ENCODE measurements at regions not wholly inside any gene's neighbourhood (a gene's known extent, or its start where the extent isn't known, plus 50 kb on each side); places are given as distances from the start of the nearest gene placed in this dataset.

GRCh38 chr2:20539133-20539719 lies 92.4 kb downstream of the RHOB start:
- H3K9me3 ChIP-seq (ENCODE audit: control insufficient read depth, low read depth, low read length): no peaks in the 10 kb centered on the region
- no peak for DNase-seq (ENCODE audit: low read depth, low spot score)
- H3K4me3 ChIP-seq (ENCODE audit: control insufficient read depth in 2 of 3, extremely low read depth in 1 of 3, insufficient read depth in 2 of 3, low read depth in 1 of 3, low read length in 3 of 3): no peak overlapping the region
- H3K36me3 ChIP-seq (ENCODE audit: control insufficient read depth in 2 of 2, extremely low read depth in 1 of 2, insufficient read depth in 2 of 2, low read length in 2 of 2): no peaks in the 10 kb centered on the region
- H2AFZ ChIP-seq (ENCODE audit: control insufficient read depth, low read length): no peak overlapping the region
- peaks cover 2% of the 10 kb centered on the region for H3K9me1 ChIP-seq (ENCODE audit: control insufficient read depth, extremely low read depth, insufficient read depth, low read length)
- H4K20me1 ChIP-seq (ENCODE audit: control insufficient read depth, extremely low read depth, insufficient read depth, low read length): no peaks in the 10 kb centered on the region
- no peak overlapping the region for H3K9ac ChIP-seq (ENCODE audit: control insufficient read depth, extremely low read depth, insufficient read depth, low read length)
- H3K4me2 ChIP-seq (ENCODE audit: control insufficient read depth, extremely low read depth, insufficient read depth, low read depth, low read length): no peak overlapping the region
- dilution Hi-C loops (cut with MboI; ENCODE audit: extremely low pct_ligation_motif_present, low sequenced_read_pairs): no loop called here
- TF ChIP-seq CTCF (optimal IDR thresholded peaks at IDR 0.05 in 1 of 3, IDR thresholded peaks at IDR 0.05 in 1 of 3, conservative IDR thresholded peaks at IDR 0.05 in 1 of 3; ENCODE audit: extremely low read depth in 1 of 3, insufficient read depth in 2 of 3, low read length in 3 of 3): no peak
- no peaks in the 10 kb centered on the region for H3K79me2 ChIP-seq (ENCODE audit: control insufficient read depth, insufficient read depth, low read length)
- no peak overlapping the region for H3K27ac ChIP-seq (ENCODE audit: control insufficient read depth, insufficient read depth, low read length)
- peaks cover 28% of the 10 kb centered on the region for H3K4me1 ChIP-seq (ENCODE audit: control insufficient read depth, extremely low read depth, insufficient read depth, low read length)
- no peak for FAIRE-seq
- peaks cover 3% of the 10 kb centered on the region for H3K27me3 ChIP-seq (ENCODE audit: control insufficient read depth, extremely low read depth, insufficient read depth, low read length)

- Histone ChIP-seq H3K36me3 (ENCODE audit: control insufficient read depth in 2 of 2, extremely low read depth in 1 of 2, insufficient read depth in 2 of 2, low read length in 2 of 2) (no peaks in the 10 kb centered on the region), H3K4me1 (ENCODE audit: control insufficient read depth, extremely low read depth, insufficient read depth, low read length) (peaks cover 28% of the 10 kb centered on the region), H2AFZ (ENCODE audit: control insufficient read depth, low read length) (no peak overlapping the region), H3K4me3 (ENCODE audit: control insufficient read depth in 2 of 3, extremely low read depth in 1 of 3, insufficient read depth in 2 of 3, low read depth in 1 of 3, low read length in 3 of 3) (no peak overlapping the region), H3K27me3 (ENCODE audit: control insufficient read depth, extremely low read depth, insufficient read depth, low read length) (peaks cover 3% of the 10 kb centered on the region), H3K9me1 (ENCODE audit: control insufficient read depth, extremely low read depth, insufficient read depth, low read length) (peaks cover 2% of the 10 kb centered on the region), H4K20me1 (ENCODE audit: control insufficient read depth, extremely low read depth, insufficient read depth, low read length) (no peaks in the 10 kb centered on the region), H3K9me3 (ENCODE audit: control insufficient read depth, low read depth, low read length) (no peaks in the 10 kb centered on the region), H3K79me2 (ENCODE audit: control insufficient read depth, insufficient read depth, low read length) (no peaks in the 10 kb centered on the region), H3K4me2 (ENCODE audit: control insufficient read depth, extremely low read depth, insufficient read depth, low read depth, low read length) (peak overlapping the region; percentile 6), H3K9ac (ENCODE audit: control insufficient read depth, extremely low read depth, insufficient read depth, low read length) (no peak overlapping the region), H3K27ac (ENCODE audit: control insufficient read depth, insufficient read depth, low read length) (no peak overlapping the region)
- no peak for TF ChIP-seq EZH2 (IDR thresholded peaks at IDR 0.05; ENCODE audit: low read length)
- DNase-seq (ENCODE audit: low read depth, low spot score) (no peak), FAIRE-seq (no peak)
- dilution Hi-C loops (cut with MboI; ENCODE audit: extremely low pct_ligation_motif_present, low sequenced_read_pairs): no loop called here
These were observed 93.1 kb downstream of the RHOB start for GRCh38 chr2:20539776-20540586.

Data from keratinocyte (primary cell).